Right ventricle myocardium inferior (tissue), 1 donor: ENCODE measurements at regions not wholly inside any gene's neighbourhood (a gene's known extent, or its start where the extent isn't known, plus 50 kb on each side); places are given as distances from the start of the nearest gene placed in this dataset.

Experiments
- ATAC-seq: fragments of 200-7000 bp; cut with Tn5 transposase; one replicate; pipeline ENCODE4 v1.9.1; 2020; ENCODE audit warnings: mild to moderate bottlenecking, moderate library complexity
- DNase-seq: peaks from one replicate; pipeline ENCODE4 v3.0.0; 2021; ENCODE audit errors: missing footprints
- intact Hi-C: fragments of 100-400 bp; cut with DNase I; formaldehyde crosslinking; loops from one replicate; pipeline ENCODE4 v1.11.0; 2022
- donor health status: DM: no; HTN: yes; CAD: no; lungs with severe emphysema.

GRCh38 chr6:6723361-6723760 lies 134.8 kb downstream of the LY86 start:
- intact Hi-C loops: loop anchor here (5.0 kb wide), 1 partner anchor 36 kb away; no protein-coding TSS in a partner anchor
- DNase-seq: no peak
- no peak for ATAC-seq

- DNase-seq: no peak
- peak; percentile 55 for ATAC-seq
- intact Hi-C loops: loop anchor here (2.0 to 5.0 kb wide), 2 partner anchors 37 to 519 kb away; no protein-coding TSS in a partner anchor
Measured at GRCh38 chr6:6723921-6724538, 135.5 kb downstream of the LY86 start.

- intact Hi-C loops: loop anchor here (2.0 to 5.0 kb wide), 4 partner anchors 38 to 518 kb away; no protein-coding TSS in a partner anchor
- peak; percentile 92 for ATAC-seq
- DNase-seq: peak; percentile 76
Measured at GRCh38 chr6:6724539-6725467, 136.3 kb downstream of the LY86 start.

- ATAC-seq (no peak), DNase-seq (no peak)
- intact Hi-C loops: loop anchor here (2.0 to 5.0 kb wide), 3 partner anchors 192 to 517 kb away; no protein-coding TSS in a partner anchor
Measured at GRCh38 chr6:6725468-6726209, 137.1 kb downstream of the LY86 start.

- ATAC-seq (no peak), DNase-seq (no peak)
- intact Hi-C loops: loop anchor here (5.0 kb wide), 2 partner anchors 189 to 314 kb away; no protein-coding TSS in a partner anchor
Measured at GRCh38 chr6:6728169-6728941, 139.8 kb downstream of the LY86 start.

GRCh38 chr6:6729971-6730370 lies 141.5 kb downstream of the LY86 start:
- intact Hi-C loops: loop anchor here (5.0 to 10.0 kb wide), 3 partner anchors 187 to 415 kb away; no protein-coding TSS in a partner anchor
- no peak for DNase-seq
- no peak for ATAC-seq

GRCh38 chr6:6730831-6731230 lies 142.3 kb downstream of the LY86 start:
- intact Hi-C loops: loop anchor here (10.0 kb wide), 1 partner anchor 414 kb away; no protein-coding TSS in a partner anchor
- DNase-seq (no peak), ATAC-seq (no peak)

- DNase-seq (no peak), ATAC-seq (peak; percentile 25)
- intact Hi-C loops: loop anchor here (5.0 to 10.0 kb wide), 2 partner anchors 243 to 410 kb away; no protein-coding TSS in a partner anchor
Measured at GRCh38 chr6:6734479-6735465, 146.3 kb downstream of the LY86 start.

GRCh38 chr6:6736791-6737654 lies 148.5 kb downstream of the LY86 start:
- DNase-seq (peak; percentile 92), ATAC-seq (peak; percentile 84)
- intact Hi-C loops: loop anchor here (5.0 to 10.0 kb wide), 2 partner anchors 240 to 408 kb away; no protein-coding TSS in a partner anchor

GRCh38 chr6:6737671-6738070 lies 149.2 kb downstream of the LY86 start:
- ATAC-seq (peak; percentile 4), DNase-seq (no peak)
- intact Hi-C loops: loop anchor here (5.0 to 10.0 kb wide), 2 partner anchors 240 to 407 kb away; no protein-coding TSS in a partner anchor

GRCh38 chr6:6738108-6738507 lies 149.6 kb downstream of the LY86 start:
- intact Hi-C loops: loop anchor here (5.0 to 10.0 kb wide), 2 partner anchors 239 to 407 kb away; no protein-coding TSS in a partner anchor
- no peak for ATAC-seq
- no peak for DNase-seq

GRCh38 chr6:6738922-6739716 lies 150.6 kb downstream of the LY86 start:
- ATAC-seq (peak; percentile 68), DNase-seq (no peak)
- intact Hi-C loops: loop anchor here (5.0 to 10.0 kb wide), 2 partner anchors 238 to 406 kb away; no protein-coding TSS in a partner anchor

- intact Hi-C loops: no loop called here
- ATAC-seq (no peak), DNase-seq (no peak)
Measured at GRCh38 chr6:6740595-6740994, 152.1 kb downstream of the LY86 start.

- intact Hi-C loops: no loop called here
- no peak for DNase-seq
- no peak for ATAC-seq
Measured at GRCh38 chr6:6741264-6741663, 152.7 kb downstream of the LY86 start.

GRCh38 chr6:6742535-6742934 lies 154.0 kb downstream of the LY86 start:
- intact Hi-C loops: no loop called here
- ATAC-seq (no peak), DNase-seq (no peak)
